ENCODE measurements at regions not wholly inside any gene's neighbourhood (a gene's known extent, or its start where the extent isn't known, plus 50 kb on each side); places are given as distances from the start of the nearest gene placed in this dataset.

GRCh38 chr17:11140043-11140442, 101.0 kb upstream of the SHISA6 start:
- no peak for TF ChIP-seq CTCF (IDR thresholded peaks at IDR 0.05; ENCODE audit: insufficient read depth, low read length)
- TF ChIP-seq POLR2AphosphoS5 (IDR thresholded peaks at IDR 0.05; ENCODE audit: low read depth) = no peak
- no peak for TF ChIP-seq REST (IDR thresholded peaks at IDR 0.05; ENCODE audit: insufficient replicate concordance, low read depth)
- no peak for TF ChIP-seq SPI1 (IDR thresholded peaks at IDR 0.05; ENCODE audit: borderline replicate concordance, low read depth)
- TF ChIP-seq GABPA (IDR thresholded peaks at IDR 0.05; ENCODE audit: low read depth) = no peak
- no peak for DNase-seq (ENCODE audit: low read depth in 1 of 2, low spot score in 1 of 2)
- Histone ChIP-seq H3K4me3 (replicated peaks; ENCODE audit: insufficient read depth, low read length) (no peak overlapping the region), H3K27ac (replicated peaks) (no peak overlapping the region), H3K27me3 (ENCODE audit: insufficient read depth, poor library complexity, severe bottlenecking) (no peaks in the 10 kb centered on the region)

GRCh38 chr17:11138023-11138422, 103.0 kb upstream of the SHISA6 start:
- Histone ChIP-seq H3K27ac (replicated peaks) (no peak overlapping the region), H3K27me3 (ENCODE audit: insufficient read depth, poor library complexity, severe bottlenecking) (no peaks in the 10 kb centered on the region), H3K4me3 (replicated peaks; ENCODE audit: insufficient read depth, low read length) (no peak overlapping the region)
- no peak for TF ChIP-seq GABPA (IDR thresholded peaks at IDR 0.05; ENCODE audit: low read depth)
- no peak for TF ChIP-seq REST (IDR thresholded peaks at IDR 0.05; ENCODE audit: insufficient replicate concordance, low read depth)
- TF ChIP-seq CTCF (IDR thresholded peaks at IDR 0.05; ENCODE audit: insufficient read depth, low read length) = no peak
- no peak for TF ChIP-seq SPI1 (IDR thresholded peaks at IDR 0.05; ENCODE audit: borderline replicate concordance, low read depth)
- TF ChIP-seq POLR2AphosphoS5 (IDR thresholded peaks at IDR 0.05; ENCODE audit: low read depth) = no peak
- DNase-seq (ENCODE audit: low read depth in 1 of 2, low spot score in 1 of 2) = no peak

- DNase-seq (ENCODE audit: low read depth in 1 of 2, low spot score in 1 of 2) = no peak
- Histone ChIP-seq H3K27me3 (ENCODE audit: insufficient read depth, poor library complexity, severe bottlenecking) (no peaks in the 10 kb centered on the region), H3K4me3 (replicated peaks; ENCODE audit: insufficient read depth, low read length) (no peak overlapping the region), H3K27ac (replicated peaks) (no peak overlapping the region)
- no peak for TF ChIP-seq GABPA (IDR thresholded peaks at IDR 0.05; ENCODE audit: low read depth)
- no peak for TF ChIP-seq SPI1 (IDR thresholded peaks at IDR 0.05; ENCODE audit: borderline replicate concordance, low read depth)
- no peak for TF ChIP-seq CTCF (IDR thresholded peaks at IDR 0.05; ENCODE audit: insufficient read depth, low read length)
- TF ChIP-seq REST (IDR thresholded peaks at IDR 0.05; ENCODE audit: insufficient replicate concordance, low read depth) = no peak
- TF ChIP-seq POLR2AphosphoS5 (IDR thresholded peaks at IDR 0.05; ENCODE audit: low read depth) = no peak
Measured at GRCh38 chr17:11135819-11136218, 105.2 kb upstream of the SHISA6 start.

Data from HL-60 (cell line).